ENCODE measurements at regions not wholly inside any gene's neighbourhood (a gene's known extent, or its start where the extent isn't known, plus 50 kb on each side); places are given as distances from the start of the nearest gene placed in this dataset.

GRCh38 chr2:71277536-71278103, 50.7 kb upstream of the PAIP2B start:
- no peak for DNase-seq (ENCODE audit: low read depth)

- no peak for DNase-seq (ENCODE audit: low read depth)
Observed at GRCh38 chr2:71277147-71277475, 50.2 kb upstream of the PAIP2B start.

GRCh38 chr2:71276311-71277146, 49.6 kb upstream of the PAIP2B start:
- DNase-seq (ENCODE audit: low read depth), result peak; percentile 69
